ENCODE measurements at regions not wholly inside any gene's neighbourhood (a gene's known extent, or its start where the extent isn't known, plus 50 kb on each side); places are given as distances from the start of the nearest gene placed in this dataset.

DNA sequence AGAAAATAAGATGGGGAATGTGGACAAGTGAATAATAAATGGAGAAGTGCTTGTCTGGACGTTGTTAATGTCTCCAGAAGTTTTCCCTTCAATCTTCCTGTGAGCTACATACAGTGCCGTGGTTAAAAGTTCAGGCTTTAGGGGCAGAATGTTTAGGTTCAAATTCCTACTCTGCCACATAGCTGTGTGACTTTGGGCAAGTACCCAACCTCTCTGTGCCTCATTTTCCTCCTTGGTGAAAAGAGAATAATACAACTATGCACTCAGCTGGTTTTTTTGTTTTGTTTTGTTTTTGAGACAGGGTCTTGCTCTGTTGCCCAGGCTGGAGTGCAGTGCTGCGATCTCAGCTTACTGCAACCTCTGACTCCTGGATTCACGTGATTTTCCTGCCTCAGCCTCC lies 143.5 kb downstream of the CHIC2 start:
- TF ChIP-seq CTCF (IDR thresholded peaks at IDR 0.05; ENCODE audit: insufficient read depth, low read depth, low read length) (no peak), EZH2 (IDR thresholded peaks at IDR 0.05; ENCODE audit: insufficient read depth, low read length) (no peak)
